Caco-2 (cell line): ENCODE measurements at regions not wholly inside any gene's neighbourhood (a gene's known extent, or its start where the extent isn't known, plus 50 kb on each side); places are given as distances from the start of the nearest gene placed in this dataset.

Experiments
- BruUV-seq: library from RNA; stranded (reverse); fragments of 400-500 nt; replicated peaks from 2 replicates; lab custom pipeline; 2021; lab: Mats Ljungman, UMichigan
- CTCF ChIA-PET: fragments of 300-600 bp; sonication (Branson Sonifier 250); formaldehyde crosslinking; loops from one replicate; lab custom pipeline; 2022; ENCODE audit warnings: antibody characterized with exemption; lab: Charles Lee
- POLR2A ChIA-PET: fragments of 300-600 bp; sonication (Branson Sonifier 250); formaldehyde crosslinking; loops from one replicate; lab custom pipeline; 2022; ENCODE audit warnings: antibody characterized with exemption; lab: Charles Lee
- DNase-seq, 2 experiments: peaks; one replicate each; pipeline versions ENCODE4 v3.0.0 to v3.0.0-alpha.2; 2020 to 2022
- H3K27me3 ChIP-seq: replicated peaks from 2 replicates; pipeline ENCODE4 v1.6.0; 2011; ENCODE audit warnings: low read length; ENCODE audit not compliant: control insufficient read depth, insufficient read depth
- H3K36me3 ChIP-seq: 2 replicates; pipeline ENCODE4 v1.5.1; 2011; ENCODE audit warnings: low read length; ENCODE audit not compliant: control insufficient read depth, insufficient read depth
- H3K4me1 ChIP-seq: fragments of 250-450 bp; sonication (Bioruptor Pico); 2 replicates; pipeline ENCODE4 v1.5.1; 2020; ENCODE audit warnings: mild to moderate bottlenecking
- H3K4me3 ChIP-seq: 2 replicates; pipeline ENCODE4 v1.5.1; 2011; ENCODE audit warnings: low read depth, mild to moderate bottlenecking, control low read depth, low read length
- H3K9me3 ChIP-seq: fragments of 250-450 bp; sonication (Bioruptor Pico); 2 replicates; pipeline ENCODE4 v1.5.1; 2020; ENCODE audit warnings: mild to moderate bottlenecking, moderate library complexity
- H3K27ac Mint-ChIP-seq: one replicate; pipeline ENCODE4 v1.8.0; 2022; ENCODE audit warnings: mixed read lengths; ENCODE audit not compliant: unreplicated experiment
- H3K27me3 Mint-ChIP-seq: one replicate; pipeline ENCODE4 v1.8.0; 2022; ENCODE audit warnings: mixed read lengths; ENCODE audit not compliant: insufficient read depth, unreplicated experiment
- H3K36me3 Mint-ChIP-seq: one replicate; pipeline ENCODE4 v1.8.0; 2022; ENCODE audit warnings: mild to moderate bottlenecking, mixed read lengths; ENCODE audit not compliant: insufficient read depth, unreplicated experiment
- H3K4me1 Mint-ChIP-seq: one replicate; pipeline ENCODE4 v1.8.0; 2022; ENCODE audit warnings: low read depth, mixed read lengths; ENCODE audit not compliant: unreplicated experiment
- H3K4me3 Mint-ChIP-seq: one replicate; pipeline ENCODE4 v1.8.0; 2022; ENCODE audit warnings: mild to moderate bottlenecking, moderate library complexity, mixed read lengths; ENCODE audit not compliant: unreplicated experiment
- H3K9me3 Mint-ChIP-seq: one replicate; pipeline ENCODE4 v1.8.0; 2022; ENCODE audit warnings: mixed read lengths; ENCODE audit not compliant: unreplicated experiment
- intact Hi-C: fragments of 100-400 bp; cut with micrococcal nuclease; formaldehyde crosslinking; loops from one replicate; pipeline ENCODE4 v1.10.0; 2022; ENCODE audit not compliant: unreplicated experiment
- TF ChIP-seq, protein P1 (sequence below), 2 experiments: fragments of 200-600 bp in 1 of 2; IDR thresholded peaks; 1 replicate in 1 of 2; 2 replicates in 1 of 2; pipeline versions ENCODE4 v1.5.1 to v1.8.0; 2011 to 2022; ENCODE audit warnings: antibody characterized with exemption in 1 of 2, control low read depth in 1 of 2, inconsistent platforms in 1 of 2, low read depth in 1 of 2, low read length in 1 of 2, mild to moderate bottlenecking in 1 of 2, moderate library complexity in 1 of 2; ENCODE audit not compliant: insufficient read depth in 1 of 2, severe bottlenecking in 1 of 2, unreplicated experiment in 1 of 2

DNA sequence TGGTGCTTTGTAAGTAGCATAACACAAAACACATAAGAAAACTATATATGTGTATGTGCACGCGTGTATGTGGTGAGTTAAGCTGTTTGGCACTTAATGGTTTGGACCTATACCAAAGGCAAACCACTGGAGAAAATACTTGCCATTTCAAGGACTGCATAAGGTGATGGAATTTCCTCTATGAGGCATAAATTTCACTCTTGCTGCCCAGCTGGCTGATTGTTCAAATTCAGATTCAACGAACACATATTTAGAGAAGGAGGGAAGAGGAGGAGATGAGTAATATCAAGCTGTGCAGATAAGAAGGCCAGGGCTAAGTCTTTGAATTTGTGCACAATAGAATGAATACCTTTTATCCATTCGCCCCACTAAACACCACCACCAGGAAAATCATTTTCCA is 470.6 kb upstream of the MPDZ start:
- H3K27ac Mint-ChIP-seq = no peak overlapping the region
- H3K9me3 Mint-ChIP-seq = no peaks in the 10 kb centered on the region
- no peaks in the 10 kb centered on the region for H3K27me3 Mint-ChIP-seq
- DNase-seq = no peak
- no TSS peak for BruUV-seq
- Histone ChIP-seq H3K9me3 (no peaks in the 10 kb centered on the region), H3K4me3 (no peak overlapping the region), H3K27me3 (no peaks in the 10 kb centered on the region), H3K36me3 (no peaks in the 10 kb centered on the region), H3K4me1 (no peaks in the 10 kb centered on the region)
- intact Hi-C loops = no loop called here
- no peak overlapping the region for H3K4me3 Mint-ChIP-seq
- TF ChIP-seq, protein P1, sequence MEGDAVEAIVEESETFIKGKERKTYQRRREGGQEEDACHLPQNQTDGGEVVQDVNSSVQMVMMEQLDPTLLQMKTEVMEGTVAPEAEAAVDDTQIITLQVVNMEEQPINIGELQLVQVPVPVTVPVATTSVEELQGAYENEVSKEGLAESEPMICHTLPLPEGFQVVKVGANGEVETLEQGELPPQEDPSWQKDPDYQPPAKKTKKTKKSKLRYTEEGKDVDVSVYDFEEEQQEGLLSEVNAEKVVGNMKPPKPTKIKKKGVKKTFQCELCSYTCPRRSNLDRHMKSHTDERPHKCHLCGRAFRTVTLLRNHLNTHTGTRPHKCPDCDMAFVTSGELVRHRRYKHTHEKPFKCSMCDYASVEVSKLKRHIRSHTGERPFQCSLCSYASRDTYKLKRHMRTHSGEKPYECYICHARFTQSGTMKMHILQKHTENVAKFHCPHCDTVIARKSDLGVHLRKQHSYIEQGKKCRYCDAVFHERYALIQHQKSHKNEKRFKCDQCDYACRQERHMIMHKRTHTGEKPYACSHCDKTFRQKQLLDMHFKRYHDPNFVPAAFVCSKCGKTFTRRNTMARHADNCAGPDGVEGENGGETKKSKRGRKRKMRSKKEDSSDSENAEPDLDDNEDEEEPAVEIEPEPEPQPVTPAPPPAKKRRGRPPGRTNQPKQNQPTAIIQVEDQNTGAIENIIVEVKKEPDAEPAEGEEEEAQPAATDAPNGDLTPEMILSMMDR (IDR thresholded peaks at IDR 0.05; ENCODE audit: insufficient read depth in 1 of 2, low read depth in 1 of 2, low read length in 1 of 2, severe bottlenecking in 1 of 2, unreplicated experiment in 1 of 2) = no peak
- no peaks in the 10 kb centered on the region for H3K36me3 Mint-ChIP-seq
- ChIA-PET CTCF (no interaction called here), POLR2A (no interaction called here)
- H3K4me1 Mint-ChIP-seq = no peaks in the 10 kb centered on the region

- TF ChIP-seq, protein P1 (IDR thresholded peaks at IDR 0.05; ENCODE audit: insufficient read depth in 1 of 2, low read depth in 1 of 2, low read length in 1 of 2, severe bottlenecking in 1 of 2, unreplicated experiment in 1 of 2) = no peak
- Mint-ChIP-seq H3K4me3 (no peak overlapping the region), H3K27me3 (no peaks in the 10 kb centered on the region), H3K27ac (no peak overlapping the region), H3K4me1 (no peaks in the 10 kb centered on the region), H3K9me3 (no peaks in the 10 kb centered on the region), H3K36me3 (no peaks in the 10 kb centered on the region)
- no peak for DNase-seq
- intact Hi-C loops = no loop called here
- Histone ChIP-seq H3K4me1 (no peaks in the 10 kb centered on the region), H3K36me3 (no peaks in the 10 kb centered on the region), H3K9me3 (no peaks in the 10 kb centered on the region), H3K4me3 (no peak overlapping the region), H3K27me3 (no peaks in the 10 kb centered on the region)
- ChIA-PET POLR2A (no interaction called here), CTCF (no interaction called here)
- no TSS peak for BruUV-seq
Measured at GRCh38 chr9:13746876-13747275, 467.4 kb upstream of the MPDZ start.

- H3K27ac Mint-ChIP-seq = no peak overlapping the region
- Histone ChIP-seq H3K9me3 (no peaks in the 10 kb centered on the region), H3K4me3 (no peak overlapping the region), H3K4me1 (no peaks in the 10 kb centered on the region), H3K27me3 (no peaks in the 10 kb centered on the region), H3K36me3 (no peaks in the 10 kb centered on the region)
- POLR2A ChIA-PET = no interaction called here
- H3K36me3 Mint-ChIP-seq = no peaks in the 10 kb centered on the region
- intact Hi-C loops = no loop called here
- H3K4me3 Mint-ChIP-seq = no peak overlapping the region
- CTCF ChIA-PET = no interaction called here
- no peak for DNase-seq
- TF ChIP-seq, protein P1 (IDR thresholded peaks at IDR 0.05; ENCODE audit: insufficient read depth in 1 of 2, low read depth in 1 of 2, low read length in 1 of 2, severe bottlenecking in 1 of 2, unreplicated experiment in 1 of 2) = no peak
- H3K9me3 Mint-ChIP-seq = no peaks in the 10 kb centered on the region
- no peaks in the 10 kb centered on the region for H3K4me1 Mint-ChIP-seq
- BruUV-seq = no TSS peak
- H3K27me3 Mint-ChIP-seq = no peaks in the 10 kb centered on the region
Measured at GRCh38 chr9:13744261-13744901, 464.9 kb upstream of the MPDZ start.
